OCI-LY7 (cell line): ENCODE measurements at regions not wholly inside any gene's neighbourhood (a gene's known extent, or its start where the extent isn't known, plus 50 kb on each side); places are given as distances from the start of the nearest gene placed in this dataset.

ENCODE experiments used
- BruUV-seq: library from RNA; stranded (reverse); fragments of 400-500 nt; replicated peaks from 2 replicates; lab custom pipeline; 2021; lab: Mats Ljungman, UMichigan
- CTCF ChIA-PET: fragments of 300-600 bp; sonication (Branson Sonifier 250); formaldehyde crosslinking; loops from one replicate; lab custom pipeline; 2022; ENCODE audit warnings: antibody characterized with exemption; ENCODE audit not compliant: unreplicated experiment; lab: Charles Lee
- POLR2A ChIA-PET: fragments of 300-600 bp; sonication (Branson Sonifier 250); formaldehyde crosslinking; loops from one replicate; lab custom pipeline; 2022; ENCODE audit warnings: antibody characterized with exemption; lab: Charles Lee
- DNase-seq: peaks from one replicate; pipeline ENCODE4 v3.0.0-alpha.2; 2015; ENCODE audit warnings: low spot score
- H2AFZ ChIP-seq: fragments of 200-600 bp; sonication (generic), shearing (Covaris generic); 2 replicates; pipeline ENCODE4 v1.6.1; 2014; ENCODE audit warnings: mild to moderate bottlenecking, antibody characterized with exemption, low read length, moderate library complexity
- H3K27ac ChIP-seq: fragments of 200-600 bp; sonication (generic); 2 replicates; pipeline ENCODE4 v1.5.1; 2014; ENCODE audit warnings: mixed run types, low read depth, mild to moderate bottlenecking, moderate library complexity, low read length, inconsistent platforms; ENCODE audit not compliant: poor library complexity, severe bottlenecking
- H3K36me3 ChIP-seq: fragments of 200-600 bp; sonication (generic); 2 replicates; pipeline ENCODE4 v1.6.1; 2014; ENCODE audit warnings: mild to moderate bottlenecking, antibody characterized with exemption, low read length, moderate library complexity, mixed read lengths; ENCODE audit not compliant: insufficient read depth
- H3K4me1 ChIP-seq: fragments of 200-600 bp; sonication (generic); 2 replicates; pipeline ENCODE4 v1.5.1; 2014; ENCODE audit warnings: mild to moderate bottlenecking, low read length; ENCODE audit not compliant: insufficient read depth, poor library complexity, severe bottlenecking
- H3K4me2 ChIP-seq: fragments of 200-600 bp; sonication (generic); 2 replicates; pipeline ENCODE4 v1.6.1; 2014; ENCODE audit warnings: mild to moderate bottlenecking, low read length
- H3K4me3 ChIP-seq: fragments of 200-600 bp; sonication (generic); 2 replicates; pipeline ENCODE4 v1.5.1; 2014; ENCODE audit warnings: mild to moderate bottlenecking, low read depth, low read length; ENCODE audit not compliant: poor library complexity, severe bottlenecking
- H3K79me2 ChIP-seq: fragments of 200-600 bp; sonication (generic); 2 replicates; pipeline ENCODE4 v1.6.1; 2016; ENCODE audit warnings: low read depth, mild to moderate bottlenecking, low read length, moderate library complexity, mixed read lengths; ENCODE audit not compliant: insufficient read depth
- H3K9me2 ChIP-seq: fragments of 200-600 bp; sonication (generic); 2 replicates; pipeline ENCODE4 v1.6.1; 2016; ENCODE audit warnings: mild to moderate bottlenecking, low read length, mixed read lengths; ENCODE audit not compliant: insufficient read depth
- H3K9me3 ChIP-seq: fragments of 200-600 bp; sonication (generic); 2 replicates; pipeline ENCODE4 v1.6.1; 2014; ENCODE audit warnings: mild to moderate bottlenecking, mixed run types, low read length, mixed read lengths
- H4K20me1 ChIP-seq: fragments of 200-600 bp; sonication (generic); 2 replicates; pipeline ENCODE4 v1.6.1; 2014; ENCODE audit warnings: mild to moderate bottlenecking, antibody characterized with exemption, low read length, moderate library complexity, mixed read lengths; ENCODE audit not compliant: insufficient read depth
- EZH2phosphoT487 ChIP-seq: fragments of 200-600 bp; sonication (generic); IDR thresholded peaks from 2 replicates; pipeline ENCODE4 v1.6.1; 2018; ENCODE audit warnings: low read depth, borderline replicate concordance, mild to moderate bottlenecking, mixed run types, antibody characterized with exemption, low read length, moderate library complexity, mixed read lengths
- intact Hi-C: fragments of 100-400 bp; cut with micrococcal nuclease; formaldehyde crosslinking; loops from one replicate; pipeline ENCODE4 v1.10.0; 2022; ENCODE audit not compliant: unreplicated experiment
- TF ChIP-seq, protein P1 (sequence below): fragments of 200-600 bp; sonication (generic); conservative IDR thresholded peaks from 2 replicates; pipeline ENCODE4 v1.5.1; 2014; ENCODE audit warnings: mild to moderate bottlenecking, antibody characterized with exemption, low read length, moderate library complexity, mixed read lengths

DNA sequence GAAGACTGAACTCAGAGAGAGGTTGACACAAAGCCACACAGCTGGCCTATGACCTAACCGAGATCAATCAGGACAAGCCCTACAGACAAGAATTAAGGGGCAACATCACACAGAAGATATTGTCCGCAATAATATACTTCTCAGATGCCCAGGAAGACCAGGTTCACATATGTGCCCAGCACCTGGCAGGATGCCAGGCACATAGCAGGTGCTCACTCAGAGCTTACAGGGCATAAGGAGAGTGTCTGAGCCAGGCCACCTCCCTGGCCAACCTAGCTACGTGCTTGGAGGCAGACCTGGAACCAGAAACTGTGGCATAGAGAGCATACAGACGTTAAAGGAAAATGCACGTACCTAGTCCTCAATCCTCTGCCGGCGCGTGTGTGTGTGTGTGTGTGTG is 87.0 kb upstream of the LRFN2 start:
- Histone ChIP-seq H3K4me3 (no peak overlapping the region), H3K27ac (no peak overlapping the region), H2AFZ (no peak overlapping the region), H3K79me2 (no peaks in the 10 kb centered on the region), H4K20me1 (no peaks in the 10 kb centered on the region), H3K9me2 (no peaks in the 10 kb centered on the region), H3K9me3 (no peaks in the 10 kb centered on the region), H3K4me1 (no peaks in the 10 kb centered on the region), H3K4me2 (no peak overlapping the region), H3K36me3 (no peaks in the 10 kb centered on the region)
- CTCF ChIA-PET: no interaction called here
- intact Hi-C loops: no loop called here
- POLR2A ChIA-PET: no interaction called here
- DNase-seq: no peak
- TF ChIP-seq, protein P1, sequence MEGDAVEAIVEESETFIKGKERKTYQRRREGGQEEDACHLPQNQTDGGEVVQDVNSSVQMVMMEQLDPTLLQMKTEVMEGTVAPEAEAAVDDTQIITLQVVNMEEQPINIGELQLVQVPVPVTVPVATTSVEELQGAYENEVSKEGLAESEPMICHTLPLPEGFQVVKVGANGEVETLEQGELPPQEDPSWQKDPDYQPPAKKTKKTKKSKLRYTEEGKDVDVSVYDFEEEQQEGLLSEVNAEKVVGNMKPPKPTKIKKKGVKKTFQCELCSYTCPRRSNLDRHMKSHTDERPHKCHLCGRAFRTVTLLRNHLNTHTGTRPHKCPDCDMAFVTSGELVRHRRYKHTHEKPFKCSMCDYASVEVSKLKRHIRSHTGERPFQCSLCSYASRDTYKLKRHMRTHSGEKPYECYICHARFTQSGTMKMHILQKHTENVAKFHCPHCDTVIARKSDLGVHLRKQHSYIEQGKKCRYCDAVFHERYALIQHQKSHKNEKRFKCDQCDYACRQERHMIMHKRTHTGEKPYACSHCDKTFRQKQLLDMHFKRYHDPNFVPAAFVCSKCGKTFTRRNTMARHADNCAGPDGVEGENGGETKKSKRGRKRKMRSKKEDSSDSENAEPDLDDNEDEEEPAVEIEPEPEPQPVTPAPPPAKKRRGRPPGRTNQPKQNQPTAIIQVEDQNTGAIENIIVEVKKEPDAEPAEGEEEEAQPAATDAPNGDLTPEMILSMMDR: no peak
- no peak for TF ChIP-seq EZH2phosphoT487
- no TSS peak for BruUV-seq

DNA sequence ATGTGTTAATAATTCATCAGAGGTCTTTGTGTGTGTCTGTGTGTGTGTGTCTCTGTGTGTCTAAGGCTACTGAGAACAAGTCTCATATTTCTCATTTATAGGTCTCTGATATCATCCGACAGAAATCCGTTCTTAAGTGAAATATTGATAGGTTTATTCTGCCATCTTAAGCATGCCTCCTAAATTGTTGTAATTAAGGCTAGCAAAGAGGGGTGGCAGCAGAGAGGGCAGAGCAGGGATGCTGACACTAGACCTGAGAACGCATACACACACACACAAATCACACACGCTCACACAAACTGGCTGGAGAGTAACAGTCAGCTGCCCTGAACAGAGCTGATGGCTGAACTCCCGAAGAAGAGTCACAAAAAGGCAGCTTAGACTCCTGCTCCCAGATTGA is 84.9 kb upstream of the LRFN2 start:
- Histone ChIP-seq H3K4me1 (no peaks in the 10 kb centered on the region), H3K36me3 (no peaks in the 10 kb centered on the region), H3K4me2 (no peak overlapping the region), H3K9me2 (no peaks in the 10 kb centered on the region), H2AFZ (no peak overlapping the region), H4K20me1 (no peaks in the 10 kb centered on the region), H3K9me3 (no peaks in the 10 kb centered on the region), H3K4me3 (no peak overlapping the region), H3K79me2 (no peaks in the 10 kb centered on the region), H3K27ac (no peak overlapping the region)
- ChIA-PET POLR2A (no interaction called here), CTCF (no interaction called here)
- TF ChIP-seq, protein P1: no peak
- TF ChIP-seq EZH2phosphoT487: no peak
- DNase-seq: no peak
- intact Hi-C loops: no loop called here
- BruUV-seq: no TSS peak

DNA sequence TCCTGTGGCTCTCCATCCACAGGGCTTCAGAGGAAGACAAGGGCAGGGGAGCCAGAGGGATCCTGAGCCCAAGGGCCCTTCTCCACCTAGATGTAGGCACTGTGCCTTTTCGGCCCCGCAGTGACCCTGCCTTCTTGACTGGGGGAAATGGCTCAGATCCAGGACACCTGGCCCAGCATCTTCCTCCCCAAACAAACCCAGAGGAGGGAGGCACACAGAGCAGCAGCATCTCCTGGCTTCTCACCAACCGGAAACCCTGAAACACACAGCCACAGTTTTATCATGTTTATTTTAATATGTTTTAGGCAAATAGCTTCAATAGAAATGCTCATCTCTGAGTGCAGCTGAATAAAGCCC is 84.5 kb upstream of the LRFN2 start:
- CTCF ChIA-PET: no interaction called here
- POLR2A ChIA-PET: no interaction called here
- Histone ChIP-seq H2AFZ (no peak overlapping the region), H3K27ac (no peak overlapping the region), H3K4me2 (no peak overlapping the region), H3K4me1 (no peaks in the 10 kb centered on the region), H3K9me2 (no peaks in the 10 kb centered on the region), H3K9me3 (no peaks in the 10 kb centered on the region), H3K79me2 (no peaks in the 10 kb centered on the region), H3K4me3 (no peak overlapping the region), H3K36me3 (no peaks in the 10 kb centered on the region), H4K20me1 (no peaks in the 10 kb centered on the region)
- DNase-seq: no peak
- intact Hi-C loops: no loop called here
- no TSS peak for BruUV-seq
- TF ChIP-seq EZH2phosphoT487: no peak
